ENCODE measurements at regions not wholly inside any gene's neighbourhood (a gene's known extent, or its start where the extent isn't known, plus 50 kb on each side); places are given as distances from the start of the nearest gene placed in this dataset.
"Not testable (repeated sequence)": the region's sequence is repeated elsewhere in the genome, so short reads cannot be mapped to it uniquely, and the experiment has no call there.

DNA sequence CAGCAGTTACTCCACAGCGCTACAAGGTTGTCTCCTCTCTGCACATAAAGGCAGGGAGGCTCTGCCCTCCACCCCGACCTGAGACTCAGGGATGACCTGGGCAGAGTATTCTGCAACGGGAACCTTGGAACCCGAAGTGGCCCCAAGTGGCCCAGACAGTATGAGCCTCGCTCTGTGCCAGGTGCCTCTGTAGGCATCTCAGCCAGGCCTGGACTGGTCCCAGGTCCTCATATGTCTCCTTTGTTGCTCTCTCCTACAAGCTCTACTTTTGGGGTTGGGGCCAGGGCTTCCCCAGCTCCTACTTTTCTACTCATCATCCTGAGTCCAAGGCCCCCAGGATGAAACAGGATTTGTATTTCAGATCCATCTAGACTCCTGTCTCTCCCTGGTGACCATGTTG lies 241.5 kb upstream of the PRSS1 start (continued):
- no peak for TF ChIP-seq ZNF407 (CRISPR knock-in tag; IDR thresholded peaks at IDR 0.05; ENCODE audit: not compliant biosample characterization)
- no peak for TF ChIP-seq DR1 (CRISPR knock-in tag; IDR thresholded peaks at IDR 0.05)

DNA sequence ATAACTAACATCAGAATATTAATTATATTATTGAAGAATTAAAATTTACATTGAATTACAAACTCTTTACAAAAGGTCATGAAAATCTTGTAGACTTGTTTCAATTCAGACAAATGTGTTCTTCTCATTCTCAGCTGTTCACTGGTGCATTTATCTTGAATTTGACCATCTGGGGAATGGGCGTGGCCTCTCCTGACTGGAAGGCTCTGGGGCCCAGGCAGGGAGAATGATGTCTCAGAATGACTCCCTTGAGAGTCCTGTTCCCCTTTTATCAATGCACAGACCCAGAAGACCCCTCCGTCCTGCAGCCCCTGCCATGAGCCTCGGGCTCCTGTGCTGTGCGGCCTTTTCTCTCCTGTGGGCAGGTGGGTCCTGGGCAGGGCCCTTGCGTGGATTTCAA lies 242.2 kb upstream of the PRSS1 start:
- WGBS (ENCODE audit: low lambda C conversion rate): 17% methylated on average over 2 of the region's 5 CpGs
- in situ Hi-C loops (cut with HindIII; ENCODE audit: extremely low pct_ligation_motif_present, low pct_unique_long_range_greater_than_20kb); H3K9ac ChIP-seq (ENCODE audit: insufficient read depth, low read depth, low read length); H4K20me1 ChIP-seq (ENCODE audit: insufficient read depth, low read length); BruUV-seq (replicated peaks); H3K4me2 ChIP-seq (ENCODE audit: low read depth, low read length); intact Hi-C loops (cut with micrococcal nuclease; ENCODE audit: unreplicated experiment); ATAC-seq; H3K27ac ChIP-seq (ENCODE audit: extremely low read length, insufficient read depth, low read length); FAIRE-seq; H3K4me3 ChIP-seq (replicated peaks in 1 of 3; ENCODE audit: insufficient read depth in 1 of 3, low read depth in 2 of 3, low read length in 3 of 3); POLR2A ChIA-PET; CTCF ChIA-PET (ENCODE audit: low intra/inter-chr PET ratio, low total read pairs); H3K27me3 ChIP-seq (ENCODE audit: control insufficient read depth in 1 of 2, insufficient read depth in 2 of 2, low read length in 2 of 2); H3K79me2 ChIP-seq (ENCODE audit: insufficient read depth, low read length); H2AFZ ChIP-seq (ENCODE audit: low read length); H3K9me3 ChIP-seq (ENCODE audit: low read length); DNase-seq (ENCODE audit: low spot score); H3K36me3 ChIP-seq (replicated peaks in 1 of 2; ENCODE audit: control insufficient read depth in 1 of 2, insufficient read depth in 2 of 2, low read length in 2 of 2); H3K4me1 ChIP-seq (ENCODE audit: insufficient read depth, low read length): not testable (repeated sequence)
